Fibroblast of skin of right biceps (primary cell): ENCODE measurements at regions not wholly inside any gene's neighbourhood (a gene's known extent, or its start where the extent isn't known, plus 50 kb on each side); places are given as distances from the start of the nearest gene placed in this dataset.

ENCODE experiments used
- DNase-seq: peaks from one replicate; pipeline ENCODE4 v3.0.0-alpha.2; 2013

DNA sequence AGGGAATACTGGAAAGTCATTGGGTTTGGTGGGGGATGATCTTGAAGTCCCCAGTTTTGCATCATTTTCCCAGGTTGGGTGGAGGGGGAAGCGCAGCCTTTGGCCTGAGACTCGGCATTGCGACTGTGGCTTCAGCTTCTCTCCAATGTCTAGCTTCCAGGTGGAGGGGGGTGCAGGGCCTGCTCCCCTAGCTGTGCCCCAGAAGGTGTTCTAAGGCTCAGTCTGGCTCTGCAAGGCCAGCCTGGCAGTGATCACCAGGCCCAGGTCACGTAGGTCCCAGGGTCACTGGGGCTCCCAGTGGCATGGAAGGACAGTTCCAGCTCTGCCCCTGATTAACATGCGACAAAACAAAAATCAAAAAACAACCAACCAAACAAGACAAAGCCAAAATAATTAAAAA lies 56.9 kb upstream of the HAAO start:
- no peak for DNase-seq

DNA sequence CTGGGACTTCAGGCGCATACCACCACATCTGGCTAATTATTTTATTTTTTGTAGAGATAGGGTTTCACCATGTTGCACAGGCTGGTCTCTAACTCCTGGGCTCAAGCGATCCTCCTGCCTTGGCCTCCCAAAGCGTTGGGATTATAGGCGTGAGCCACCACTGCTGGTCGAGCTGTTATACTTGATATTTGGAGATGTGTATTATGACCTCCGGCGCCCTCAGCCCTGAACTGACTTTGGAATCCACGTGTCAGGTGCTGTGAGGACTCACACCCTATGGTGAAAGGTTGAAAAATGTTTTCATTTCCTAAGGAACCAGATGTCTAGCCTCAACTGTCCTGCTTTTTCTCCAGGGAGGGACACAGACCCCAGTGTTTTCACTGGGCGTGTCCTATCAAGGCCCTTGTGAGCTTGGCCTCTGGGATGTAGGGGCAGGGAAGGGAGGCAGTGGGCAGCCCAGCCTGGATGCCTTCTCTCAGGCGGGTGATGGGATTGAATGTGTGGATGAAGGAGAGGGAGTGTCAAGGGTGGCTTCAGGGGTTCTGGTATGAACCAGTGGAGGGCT lies 56.4 kb upstream of the HAAO start:
- DNase-seq, result no peak

DNA sequence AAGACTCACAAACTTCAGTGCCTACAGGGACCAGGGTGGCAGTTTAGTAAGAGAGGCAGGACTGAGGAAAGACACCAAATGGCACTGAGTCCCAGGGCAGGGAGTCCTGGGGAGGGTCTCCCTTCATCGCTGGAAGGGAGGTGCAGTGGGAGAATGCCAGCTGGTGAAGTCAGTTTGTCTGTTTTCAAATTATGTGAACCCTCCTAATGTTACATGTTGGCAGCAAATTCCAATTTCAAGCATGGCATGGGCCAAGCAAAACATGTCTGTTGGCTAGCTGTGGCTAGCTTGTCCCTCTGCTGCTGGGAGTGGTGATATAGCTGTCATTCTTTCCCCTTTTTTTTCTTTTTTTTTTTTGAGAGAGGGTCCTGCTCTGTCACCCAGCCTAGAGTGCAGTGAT lies 55.9 kb upstream of the HAAO start:
- DNase-seq, result no peak

- DNase-seq, result no peak
Observed at GRCh38 chr2:42847596-42848151, 55.3 kb upstream of the HAAO start.

- DNase-seq, result no peak
Observed at GRCh38 chr2:42846932-42847595, 54.7 kb upstream of the HAAO start.

- no peak for DNase-seq
Observed at GRCh38 chr2:42846026-42846425, 53.6 kb upstream of the HAAO start.

DNA sequence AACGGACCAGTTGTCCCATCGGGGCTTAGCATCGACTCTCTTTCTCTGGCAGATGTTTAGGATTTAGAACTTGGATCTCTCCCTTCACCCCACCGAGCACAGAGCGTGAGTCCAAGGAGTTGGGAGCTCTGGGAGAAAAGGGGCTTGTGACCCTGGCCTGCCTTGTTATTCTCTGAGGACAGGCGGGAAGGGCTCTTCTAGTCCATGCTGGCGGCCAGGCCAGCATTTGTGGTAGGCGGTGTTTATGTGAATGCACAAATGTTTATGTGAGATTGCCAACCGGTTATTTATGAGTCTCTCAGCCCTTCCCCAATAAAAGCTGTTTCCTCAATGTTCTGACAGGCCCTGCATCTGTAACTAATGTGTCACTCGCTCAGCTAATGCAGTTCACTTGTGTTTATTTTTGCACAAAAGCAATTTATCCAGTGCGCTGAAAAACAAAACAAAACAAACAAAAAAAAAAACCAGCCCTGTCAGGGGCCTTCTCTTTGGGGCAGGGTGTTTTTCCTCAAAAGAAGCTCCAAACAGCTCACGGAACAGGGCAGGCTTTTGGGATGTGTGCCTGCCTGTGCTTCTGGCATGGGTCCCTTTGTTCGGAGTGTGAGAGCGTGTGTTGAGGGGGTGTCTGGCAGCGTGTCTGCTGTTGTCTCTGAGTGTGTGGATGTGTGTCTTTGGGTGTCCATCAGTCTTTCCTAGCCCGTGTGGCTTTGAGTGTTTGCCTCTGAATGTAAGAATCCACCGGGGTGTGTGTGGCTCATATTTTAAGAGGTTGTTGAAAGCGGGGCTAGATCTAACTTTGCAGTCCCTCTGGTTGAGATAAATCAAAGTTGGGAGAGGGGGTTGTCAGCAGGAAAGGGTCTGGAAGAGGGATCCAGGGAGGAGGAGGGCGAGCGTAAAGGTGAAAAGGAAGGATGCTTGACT lies 52.8 kb upstream of the HAAO start:
- peak; percentile 59 for DNase-seq

- no peak for DNase-seq
Observed at GRCh38 chr2:42844366-42844765, 52.0 kb upstream of the HAAO start.

GRCh38 chr2:42843611-42844010 lies 51.2 kb upstream of the HAAO start:
- DNase-seq, result no peak

- DNase-seq, result no peak
Observed at GRCh38 chr2:42843131-42843530, 50.7 kb upstream of the HAAO start.

GRCh38 chr2:42842466-42842865 lies 50.1 kb upstream of the HAAO start:
- DNase-seq, result peak; percentile 42
